ENCODE measurements at regions not wholly inside any gene's neighbourhood (a gene's known extent, or its start where the extent isn't known, plus 50 kb on each side); places are given as distances from the start of the nearest gene placed in this dataset.

DNA sequence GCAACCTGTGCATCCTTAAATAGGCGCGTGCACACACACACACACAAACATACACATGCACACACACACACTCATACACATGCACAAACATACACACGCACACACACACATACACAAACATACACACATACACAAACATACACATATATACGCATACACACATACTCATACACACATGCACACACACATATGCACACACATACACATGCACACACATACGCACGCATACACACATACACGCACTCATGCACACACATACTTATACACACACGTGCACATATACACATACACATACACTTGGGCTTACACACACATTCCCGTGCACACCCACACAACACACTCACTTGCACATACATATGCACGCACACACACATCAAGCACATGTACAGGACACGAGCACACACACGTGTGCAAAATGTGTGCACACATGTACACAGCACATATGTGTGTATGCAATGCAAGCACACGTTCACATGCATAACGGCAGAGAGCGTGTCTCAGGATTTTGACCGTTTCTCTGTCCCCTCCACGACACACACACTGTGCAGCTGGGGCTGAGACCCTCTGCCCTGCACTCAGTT is 84.5 kb downstream of the SIK1 start:
- TF ChIP-seq POLR2A (IDR thresholded peaks at IDR 0.05) (no peak), POLR2AphosphoS5 (IDR thresholded peaks at IDR 0.05) (no peak)
- TF ChIP-seq, protein P1, sequence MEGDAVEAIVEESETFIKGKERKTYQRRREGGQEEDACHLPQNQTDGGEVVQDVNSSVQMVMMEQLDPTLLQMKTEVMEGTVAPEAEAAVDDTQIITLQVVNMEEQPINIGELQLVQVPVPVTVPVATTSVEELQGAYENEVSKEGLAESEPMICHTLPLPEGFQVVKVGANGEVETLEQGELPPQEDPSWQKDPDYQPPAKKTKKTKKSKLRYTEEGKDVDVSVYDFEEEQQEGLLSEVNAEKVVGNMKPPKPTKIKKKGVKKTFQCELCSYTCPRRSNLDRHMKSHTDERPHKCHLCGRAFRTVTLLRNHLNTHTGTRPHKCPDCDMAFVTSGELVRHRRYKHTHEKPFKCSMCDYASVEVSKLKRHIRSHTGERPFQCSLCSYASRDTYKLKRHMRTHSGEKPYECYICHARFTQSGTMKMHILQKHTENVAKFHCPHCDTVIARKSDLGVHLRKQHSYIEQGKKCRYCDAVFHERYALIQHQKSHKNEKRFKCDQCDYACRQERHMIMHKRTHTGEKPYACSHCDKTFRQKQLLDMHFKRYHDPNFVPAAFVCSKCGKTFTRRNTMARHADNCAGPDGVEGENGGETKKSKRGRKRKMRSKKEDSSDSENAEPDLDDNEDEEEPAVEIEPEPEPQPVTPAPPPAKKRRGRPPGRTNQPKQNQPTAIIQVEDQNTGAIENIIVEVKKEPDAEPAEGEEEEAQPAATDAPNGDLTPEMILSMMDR (IDR thresholded peaks at IDR 0.05) = no peak
